GM18505 (cell line): ENCODE measurements at regions not wholly inside any gene's neighbourhood (a gene's known extent, or its start where the extent isn't known, plus 50 kb on each side); places are given as distances from the start of the nearest gene placed in this dataset.

Source experiments
- ATAC-seq: cut with Tn5 transposase; IDR thresholded peaks from one replicate; pipeline ENCODE4 v1.9.1; 2021; ENCODE audit not compliant: unreplicated experiment
- POLR2A ChIP-seq: IDR thresholded peaks from 4 replicates; pipeline ENCODE4 v1.6.1; 2011; ENCODE audit warnings: borderline replicate concordance; ENCODE audit not compliant: insufficient read depth, insufficient read length; ENCODE audit errors: extremely low read depth

DNA sequence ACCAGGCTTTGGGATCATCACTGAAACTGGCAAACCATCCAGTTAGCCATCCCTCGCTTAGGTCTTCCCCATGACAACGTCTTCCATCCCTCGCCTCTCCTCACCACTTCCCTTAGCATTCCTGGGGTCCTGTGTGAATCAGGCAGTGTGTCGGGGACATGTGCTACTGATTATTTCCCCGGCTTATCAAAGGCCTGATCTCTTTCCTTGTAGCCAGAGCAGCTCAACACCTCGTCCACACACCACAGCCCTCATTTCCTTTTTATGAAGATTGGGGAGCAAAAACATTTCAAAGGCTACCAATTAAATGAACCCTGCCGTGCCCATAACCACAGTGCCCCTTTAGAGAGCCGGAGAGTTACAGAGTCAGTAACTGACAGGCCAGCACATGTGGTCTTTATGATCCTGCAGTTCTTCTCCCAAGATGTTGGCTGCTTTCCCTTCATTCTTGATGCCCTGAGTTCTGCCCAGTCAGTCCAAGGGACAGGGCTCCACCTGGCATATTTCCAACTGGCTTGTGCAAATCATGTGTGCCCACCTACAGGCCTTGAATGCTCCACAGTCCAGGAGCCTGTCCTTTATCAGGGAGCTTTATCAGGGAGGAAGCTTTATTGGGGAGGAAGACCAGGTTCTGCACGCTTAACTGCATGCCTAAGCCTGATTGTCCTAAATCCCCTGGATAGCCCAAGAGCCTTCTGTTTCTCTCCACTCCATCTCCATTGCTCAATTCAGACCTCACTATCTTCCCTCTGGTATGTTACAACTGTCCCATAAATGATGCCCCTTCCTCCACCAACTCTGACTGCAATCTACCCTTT, 343.1 kb downstream of the CYRIA start:
- TF ChIP-seq POLR2A, result no peak
- no peak for ATAC-seq

DNA sequence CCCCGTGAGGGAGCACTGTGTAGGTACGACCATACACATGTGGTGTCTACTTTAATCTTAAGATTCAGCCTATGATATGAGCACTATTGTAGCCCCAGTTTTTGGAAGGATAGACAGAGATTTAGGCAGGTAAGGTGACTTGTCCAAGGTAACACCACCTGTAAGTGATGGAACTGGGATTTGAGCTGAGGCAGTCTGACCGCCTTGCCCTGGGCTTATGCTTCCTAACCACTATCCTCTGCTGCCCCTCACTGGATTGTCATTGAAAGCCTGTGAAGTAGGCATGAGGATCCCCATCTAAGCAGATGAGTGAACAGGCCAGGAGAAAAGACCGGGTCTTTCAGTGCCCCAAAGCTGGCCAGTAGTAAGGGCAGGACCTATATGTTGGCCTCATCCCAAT, 343.8 kb downstream of the CYRIA start:
- no peak for ATAC-seq
- no peak for TF ChIP-seq POLR2A

DNA sequence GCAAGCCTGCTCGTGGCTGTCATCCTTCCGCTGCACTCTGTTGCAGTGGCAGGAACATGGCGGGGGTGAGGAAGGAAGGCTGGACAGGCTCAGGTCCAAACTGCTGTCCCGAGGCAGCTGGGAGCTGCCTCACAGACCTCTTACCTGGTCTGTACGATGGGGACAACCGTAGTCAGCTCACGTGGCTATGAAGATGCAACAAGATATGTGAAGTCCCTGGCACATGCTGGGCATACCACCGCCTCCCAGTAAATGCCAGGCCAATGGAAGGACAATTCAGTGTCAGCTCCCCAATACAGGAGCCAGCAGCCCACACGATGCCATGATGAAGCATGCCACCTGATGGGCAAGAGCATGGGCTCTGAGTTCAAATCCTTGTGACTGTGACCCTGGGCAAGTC, 344.4 kb downstream of the CYRIA start:
- no peak for ATAC-seq
- TF ChIP-seq POLR2A, result no peak

DNA sequence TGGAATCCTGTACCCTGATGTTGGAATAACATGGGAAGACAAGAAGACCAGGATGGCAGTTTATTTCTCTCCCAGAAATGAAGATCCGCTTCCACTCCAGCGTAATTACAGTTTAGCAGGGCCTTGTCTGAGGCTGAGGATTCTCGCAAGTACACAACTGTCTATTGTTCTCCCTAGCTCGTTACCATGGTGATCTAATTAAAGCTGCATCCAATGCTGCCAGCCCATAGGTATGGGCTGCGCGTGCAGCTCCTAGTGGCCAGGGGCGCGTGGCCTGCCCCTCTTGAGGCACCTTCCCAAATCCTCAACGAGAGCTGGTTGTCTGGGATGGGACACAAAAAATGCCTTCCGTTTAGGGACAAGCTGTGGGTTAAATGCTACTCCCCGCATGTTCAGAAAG, 344.9 kb downstream of the CYRIA start:
- TF ChIP-seq POLR2A, result no peak
- no peak for ATAC-seq

DNA sequence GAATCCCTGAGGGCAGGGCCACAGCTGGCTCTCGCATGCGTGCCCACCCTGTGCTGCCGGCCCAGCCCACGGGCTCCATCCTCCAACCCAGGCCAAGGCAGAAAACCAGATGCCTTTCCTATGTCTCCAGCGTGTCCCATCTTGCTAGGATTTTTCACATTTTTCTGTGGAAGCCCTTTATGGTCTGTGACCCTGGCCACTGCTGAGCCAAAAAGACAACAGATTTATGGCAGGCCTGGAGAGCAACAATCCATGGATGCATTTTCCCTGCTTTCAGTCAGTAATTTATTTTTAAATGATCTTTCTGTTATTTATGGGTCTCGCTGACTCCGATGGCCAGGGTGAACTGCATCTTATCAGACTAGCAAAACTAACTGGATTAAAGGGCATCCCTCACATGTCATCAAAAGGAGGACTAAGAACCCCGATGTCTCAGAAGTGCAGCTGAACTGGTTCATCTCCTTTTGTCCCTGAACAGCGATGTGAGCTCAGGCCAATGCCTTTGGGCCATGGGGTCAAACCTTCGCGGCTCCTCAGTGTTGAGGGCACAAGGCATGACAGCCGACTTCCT, 346.0 kb downstream of the CYRIA start:
- TF ChIP-seq POLR2A, result no peak
- no peak for ATAC-seq

DNA sequence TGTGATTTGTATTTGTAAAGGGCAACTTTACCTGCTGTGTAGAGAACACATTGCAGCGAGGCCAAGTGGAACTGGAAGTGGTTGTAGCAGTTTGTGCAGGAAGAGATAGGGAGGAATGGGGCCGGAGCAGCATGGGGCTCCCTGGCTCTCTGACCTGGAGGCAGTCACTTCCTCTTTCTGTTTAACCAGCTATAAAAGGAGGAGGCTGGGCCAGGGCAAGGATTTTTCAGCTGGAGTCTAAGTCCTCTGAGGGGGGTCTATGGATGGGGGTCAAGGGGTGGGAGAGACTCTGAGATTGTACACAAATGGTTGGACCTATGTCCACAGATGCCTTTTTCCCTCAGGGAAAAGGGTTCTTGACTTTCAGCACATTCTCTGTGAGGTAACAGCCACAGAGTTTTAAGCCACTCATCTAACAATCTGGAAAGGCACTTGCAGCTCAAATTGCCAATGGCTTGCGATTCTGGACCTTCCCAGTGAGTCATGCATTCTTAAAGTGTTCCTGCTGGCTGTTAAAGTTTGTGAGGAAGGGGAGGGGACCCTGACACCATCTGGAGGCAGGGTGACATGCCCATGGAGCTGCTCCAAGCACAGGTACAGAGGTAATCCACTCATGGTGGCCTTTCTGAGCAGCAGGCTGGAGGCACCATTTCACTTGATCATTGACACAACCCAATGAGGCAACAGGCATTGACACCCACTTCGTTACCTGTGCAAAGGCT, 347.0 kb downstream of the CYRIA start:
- no peak for TF ChIP-seq POLR2A
- peak; percentile 56 for ATAC-seq

DNA sequence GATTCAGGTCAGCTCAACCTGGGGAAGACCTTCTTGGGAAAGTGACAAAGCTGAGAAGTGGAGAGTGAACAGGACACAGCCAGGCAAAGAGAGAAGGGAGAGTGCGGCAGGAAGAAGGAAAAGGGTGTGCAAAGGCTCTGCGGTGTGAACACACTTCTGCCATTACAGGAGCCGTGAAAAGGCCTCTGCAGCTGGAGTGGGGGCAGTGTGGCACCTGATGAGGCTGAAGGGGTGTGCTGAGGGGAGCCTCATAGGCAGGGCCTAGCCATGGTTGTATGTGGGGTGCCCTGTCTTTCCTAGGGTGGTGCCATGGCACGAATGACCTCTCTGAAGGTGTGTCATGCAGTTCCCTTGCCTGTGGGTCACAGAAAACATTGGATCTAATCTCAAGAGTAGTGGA, 347.6 kb downstream of the CYRIA start:
- ATAC-seq, result peak; percentile 17
- no peak for TF ChIP-seq POLR2A

DNA sequence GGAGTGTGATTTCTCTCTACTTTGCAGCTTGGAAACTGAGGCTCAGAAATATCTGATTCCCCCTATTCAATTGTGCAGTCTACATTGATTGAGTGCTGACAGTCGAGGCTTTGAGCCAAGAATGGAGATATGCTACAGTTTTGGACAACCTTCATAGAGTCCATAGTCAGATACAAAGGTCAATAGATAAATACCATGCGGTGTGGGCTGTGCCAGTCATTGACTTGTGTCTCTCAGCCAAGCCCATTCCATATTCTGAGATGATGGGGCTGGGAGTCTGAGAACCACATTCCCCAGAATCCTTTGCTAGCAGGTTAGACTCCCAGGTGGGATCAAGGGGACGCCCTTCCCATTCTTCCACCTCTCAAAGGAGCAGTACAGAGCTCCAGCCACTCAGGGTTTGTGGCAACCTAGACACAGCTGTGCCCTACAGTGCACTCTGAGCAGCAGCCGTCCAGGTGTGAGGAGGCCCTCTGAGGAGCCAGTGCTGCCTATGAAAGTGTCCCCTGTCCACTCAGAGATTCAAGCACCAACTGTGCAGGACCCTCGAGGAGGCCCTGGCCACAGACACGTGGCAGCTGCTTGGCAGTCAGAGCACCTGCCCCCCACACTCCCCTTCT, 348.3 kb downstream of the CYRIA start:
- ATAC-seq, result no peak
- TF ChIP-seq POLR2A, result no peak

DNA sequence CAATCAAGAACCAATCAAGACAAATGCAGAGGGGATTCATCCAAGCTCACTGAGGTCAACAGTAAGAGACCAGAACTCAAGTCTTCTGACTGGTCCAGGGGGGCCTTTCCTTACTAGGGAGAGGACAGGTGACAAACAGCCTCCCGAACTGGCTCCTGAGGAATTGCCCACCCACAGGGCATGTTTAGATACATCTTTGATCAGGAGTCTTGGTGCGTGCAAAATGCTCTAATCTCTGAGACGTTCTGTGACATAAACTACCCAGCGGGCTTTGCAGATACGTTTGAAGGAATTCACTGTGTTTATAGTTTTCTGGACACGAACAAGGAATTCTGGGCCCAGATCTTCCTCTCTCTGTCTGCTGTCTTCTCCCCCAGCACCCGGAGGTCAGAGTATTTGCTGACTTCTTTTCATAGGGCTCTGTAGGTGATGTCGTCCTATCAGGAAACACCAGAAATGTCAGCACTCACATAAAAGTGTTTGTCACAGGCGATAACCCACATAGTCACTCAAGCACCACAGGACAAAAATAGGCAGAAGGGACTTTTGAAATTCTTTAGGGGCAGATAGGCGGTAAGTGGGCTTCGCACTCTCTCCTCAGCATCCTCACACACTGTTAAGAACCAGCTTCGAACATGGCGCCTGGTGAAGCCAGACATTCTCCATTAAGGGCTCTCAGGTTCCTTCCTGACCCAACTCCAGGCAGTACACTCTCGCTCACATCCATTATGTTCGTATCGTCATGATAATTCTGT, 349.0 kb downstream of the CYRIA start:
- no peak for ATAC-seq

DNA sequence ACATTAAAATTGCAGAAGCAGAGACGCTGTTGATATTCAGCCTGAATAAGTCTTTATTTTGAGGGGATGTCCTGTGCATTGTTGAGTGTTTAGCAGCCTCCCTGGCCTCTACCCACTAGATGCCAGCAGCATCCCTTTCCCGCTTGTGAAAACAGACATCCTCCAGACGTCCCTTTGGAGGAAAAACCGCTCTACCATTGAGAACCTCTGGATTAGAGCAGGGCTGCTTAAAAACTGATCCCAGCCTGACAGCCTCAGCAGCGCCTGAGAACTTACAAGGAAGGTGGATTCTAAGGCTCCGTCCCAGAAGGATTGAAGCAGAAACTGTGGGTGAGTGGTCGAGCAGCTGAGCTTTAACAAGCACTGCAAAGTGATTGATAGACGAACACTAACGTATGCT, 349.7 kb downstream of the CYRIA start:
- ATAC-seq, result no peak
- TF ChIP-seq POLR2A, result no peak

More for the DNA sequence above, 349.0 kb downstream of the CYRIA start:
- no peak for TF ChIP-seq POLR2A

DNA sequence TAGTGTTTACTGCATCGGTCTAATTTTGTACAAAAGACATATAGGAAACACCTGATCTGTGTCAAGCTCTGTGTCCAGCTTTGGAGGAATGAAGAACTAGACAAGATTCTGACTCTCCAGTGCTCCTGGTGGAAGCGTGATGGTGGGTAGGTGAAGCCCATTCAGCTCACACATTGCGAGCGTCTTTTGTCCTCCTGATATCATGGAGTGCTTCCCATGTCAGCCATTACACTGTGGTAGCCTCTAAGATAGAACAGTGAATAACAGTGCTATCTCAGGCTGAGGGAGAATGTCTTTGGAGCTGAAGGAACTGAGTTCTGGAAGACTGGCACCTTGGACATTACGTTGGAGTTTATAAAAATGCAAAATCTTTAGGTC, 350.2 kb downstream of the CYRIA start:
- no peak for ATAC-seq
- TF ChIP-seq POLR2A, result no peak

DNA sequence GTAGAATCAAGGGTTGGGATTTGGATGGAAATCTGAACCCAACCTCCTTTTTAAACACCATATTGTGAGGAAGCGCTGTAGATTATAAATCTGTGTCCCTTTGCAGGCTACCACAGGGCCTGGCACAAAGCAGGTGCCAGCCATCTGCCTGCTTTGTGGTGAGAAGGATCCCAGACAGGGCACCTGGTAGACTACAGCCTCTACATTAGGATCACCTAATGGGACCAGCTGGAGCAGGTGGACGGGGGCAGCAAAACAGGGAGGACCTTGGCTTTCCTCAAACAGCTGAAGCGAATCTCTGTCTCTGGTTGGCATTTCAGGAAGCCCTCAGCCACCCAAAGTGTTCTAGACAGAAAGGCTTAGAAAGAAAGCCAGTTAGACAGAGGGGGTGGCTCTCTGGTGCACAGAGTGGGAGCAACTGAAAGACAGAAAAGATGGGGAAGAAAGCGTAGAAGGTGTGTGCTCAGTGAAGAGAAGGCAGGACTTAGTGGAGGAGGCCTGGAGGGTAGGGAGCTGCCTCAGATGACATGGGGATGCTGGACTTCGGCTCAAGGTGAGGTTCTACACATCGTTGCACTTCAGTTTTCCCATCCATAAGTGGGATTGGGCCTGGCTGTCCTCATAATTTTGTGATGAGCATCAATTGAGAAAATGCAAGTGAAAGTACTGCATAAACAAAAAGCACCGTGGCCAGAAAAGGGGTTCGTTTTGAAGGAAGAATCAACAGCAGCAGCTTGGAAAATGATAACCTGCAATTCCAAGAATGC, 350.8 kb downstream of the CYRIA start:
- TF ChIP-seq POLR2A, result no peak
- ATAC-seq, result no peak
